SK-N-MC (cell line): ENCODE measurements at regions not wholly inside any gene's neighbourhood (a gene's known extent, or its start where the extent isn't known, plus 50 kb on each side); places are given as distances from the start of the nearest gene placed in this dataset.

Experiments used
- EZH2 ChIP-seq: fragments of 200-600 bp; sonication (generic); IDR thresholded peaks from one replicate; pipeline ENCODE4 v1.6.1; 2017; ENCODE audit warnings: antibody characterized with exemption
- FOXP2 ChIP-seq: optimal IDR thresholded peaks from 2 replicates; pipeline ENCODE3; 2011; ENCODE audit warnings: mild to moderate bottlenecking, moderate library complexity; ENCODE audit not compliant: insufficient read depth; ENCODE audit errors: extremely low read length, control extremely low read depth
- POLR2AphosphoS5 ChIP-seq: IDR thresholded peaks from 2 replicates; pipeline ENCODE4 v1.6.1; 2012; ENCODE audit warnings: mild to moderate bottlenecking, low read depth, low read length, borderline replicate concordance

DNA sequence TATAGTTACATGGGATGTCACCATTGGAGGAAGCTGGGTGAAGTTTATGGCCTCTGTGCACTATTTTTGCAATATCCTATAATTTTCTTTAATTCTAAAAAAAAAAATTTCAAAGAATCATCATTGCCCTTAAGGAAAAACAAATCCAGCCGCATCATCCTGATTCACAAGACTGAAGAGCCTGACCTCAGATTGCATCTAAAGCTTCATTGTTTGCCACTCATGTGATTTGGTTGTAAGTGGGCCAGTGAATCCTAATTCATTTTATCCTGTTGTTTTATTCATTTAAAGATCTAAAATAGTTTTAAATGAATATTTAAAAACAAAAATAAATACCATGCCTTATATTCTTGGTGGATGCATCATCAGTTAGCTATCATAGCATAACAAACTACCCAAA lies 504.5 kb downstream of the TBC1D4 start:
- TF ChIP-seq EZH2 (no peak), POLR2AphosphoS5 (no peak), FOXP2 (no peak)
